OCI-LY7 (cell line): ENCODE measurements at regions not wholly inside any gene's neighbourhood (a gene's known extent, or its start where the extent isn't known, plus 50 kb on each side); places are given as distances from the start of the nearest gene placed in this dataset.

ENCODE experiments used
- BruUV-seq: library from RNA; stranded (reverse); fragments of 400-500 nt; replicated peaks from 2 replicates; lab custom pipeline; 2021; lab: Mats Ljungman, UMichigan
- CTCF ChIA-PET: fragments of 300-600 bp; sonication (Branson Sonifier 250); formaldehyde crosslinking; loops from one replicate; lab custom pipeline; 2022; ENCODE audit warnings: antibody characterized with exemption; ENCODE audit not compliant: unreplicated experiment; lab: Charles Lee
- POLR2A ChIA-PET: fragments of 300-600 bp; sonication (Branson Sonifier 250); formaldehyde crosslinking; loops from one replicate; lab custom pipeline; 2022; ENCODE audit warnings: antibody characterized with exemption; lab: Charles Lee
- DNase-seq: peaks from one replicate; pipeline ENCODE4 v3.0.0-alpha.2; 2015; ENCODE audit warnings: low spot score
- H2AFZ ChIP-seq: fragments of 200-600 bp; sonication (generic), shearing (Covaris generic); 2 replicates; pipeline ENCODE4 v1.6.1; 2014; ENCODE audit warnings: mild to moderate bottlenecking, antibody characterized with exemption, low read length, moderate library complexity
- H3K27ac ChIP-seq: fragments of 200-600 bp; sonication (generic); 2 replicates; pipeline ENCODE4 v1.5.1; 2014; ENCODE audit warnings: mixed run types, low read depth, mild to moderate bottlenecking, moderate library complexity, low read length, inconsistent platforms; ENCODE audit not compliant: poor library complexity, severe bottlenecking
- H3K36me3 ChIP-seq: fragments of 200-600 bp; sonication (generic); 2 replicates; pipeline ENCODE4 v1.6.1; 2014; ENCODE audit warnings: mild to moderate bottlenecking, antibody characterized with exemption, low read length, moderate library complexity, mixed read lengths; ENCODE audit not compliant: insufficient read depth
- H3K4me1 ChIP-seq: fragments of 200-600 bp; sonication (generic); 2 replicates; pipeline ENCODE4 v1.5.1; 2014; ENCODE audit warnings: mild to moderate bottlenecking, low read length; ENCODE audit not compliant: insufficient read depth, poor library complexity, severe bottlenecking
- H3K4me2 ChIP-seq: fragments of 200-600 bp; sonication (generic); 2 replicates; pipeline ENCODE4 v1.6.1; 2014; ENCODE audit warnings: mild to moderate bottlenecking, low read length
- H3K4me3 ChIP-seq: fragments of 200-600 bp; sonication (generic); 2 replicates; pipeline ENCODE4 v1.5.1; 2014; ENCODE audit warnings: mild to moderate bottlenecking, low read depth, low read length; ENCODE audit not compliant: poor library complexity, severe bottlenecking
- H3K79me2 ChIP-seq: fragments of 200-600 bp; sonication (generic); 2 replicates; pipeline ENCODE4 v1.6.1; 2016; ENCODE audit warnings: low read depth, mild to moderate bottlenecking, low read length, moderate library complexity, mixed read lengths; ENCODE audit not compliant: insufficient read depth
- H3K9me2 ChIP-seq: fragments of 200-600 bp; sonication (generic); 2 replicates; pipeline ENCODE4 v1.6.1; 2016; ENCODE audit warnings: mild to moderate bottlenecking, low read length, mixed read lengths; ENCODE audit not compliant: insufficient read depth
- H3K9me3 ChIP-seq: fragments of 200-600 bp; sonication (generic); 2 replicates; pipeline ENCODE4 v1.6.1; 2014; ENCODE audit warnings: mild to moderate bottlenecking, mixed run types, low read length, mixed read lengths
- H4K20me1 ChIP-seq: fragments of 200-600 bp; sonication (generic); 2 replicates; pipeline ENCODE4 v1.6.1; 2014; ENCODE audit warnings: mild to moderate bottlenecking, antibody characterized with exemption, low read length, moderate library complexity, mixed read lengths; ENCODE audit not compliant: insufficient read depth
- EZH2phosphoT487 ChIP-seq: fragments of 200-600 bp; sonication (generic); IDR thresholded peaks from 2 replicates; pipeline ENCODE4 v1.6.1; 2018; ENCODE audit warnings: low read depth, borderline replicate concordance, mild to moderate bottlenecking, mixed run types, antibody characterized with exemption, low read length, moderate library complexity, mixed read lengths
- intact Hi-C: fragments of 100-400 bp; cut with micrococcal nuclease; formaldehyde crosslinking; loops from one replicate; pipeline ENCODE4 v1.10.0; 2022; ENCODE audit not compliant: unreplicated experiment
- TF ChIP-seq, protein P1 (sequence below): fragments of 200-600 bp; sonication (generic); conservative IDR thresholded peaks from 2 replicates; pipeline ENCODE4 v1.5.1; 2014; ENCODE audit warnings: mild to moderate bottlenecking, antibody characterized with exemption, low read length, moderate library complexity, mixed read lengths

DNA sequence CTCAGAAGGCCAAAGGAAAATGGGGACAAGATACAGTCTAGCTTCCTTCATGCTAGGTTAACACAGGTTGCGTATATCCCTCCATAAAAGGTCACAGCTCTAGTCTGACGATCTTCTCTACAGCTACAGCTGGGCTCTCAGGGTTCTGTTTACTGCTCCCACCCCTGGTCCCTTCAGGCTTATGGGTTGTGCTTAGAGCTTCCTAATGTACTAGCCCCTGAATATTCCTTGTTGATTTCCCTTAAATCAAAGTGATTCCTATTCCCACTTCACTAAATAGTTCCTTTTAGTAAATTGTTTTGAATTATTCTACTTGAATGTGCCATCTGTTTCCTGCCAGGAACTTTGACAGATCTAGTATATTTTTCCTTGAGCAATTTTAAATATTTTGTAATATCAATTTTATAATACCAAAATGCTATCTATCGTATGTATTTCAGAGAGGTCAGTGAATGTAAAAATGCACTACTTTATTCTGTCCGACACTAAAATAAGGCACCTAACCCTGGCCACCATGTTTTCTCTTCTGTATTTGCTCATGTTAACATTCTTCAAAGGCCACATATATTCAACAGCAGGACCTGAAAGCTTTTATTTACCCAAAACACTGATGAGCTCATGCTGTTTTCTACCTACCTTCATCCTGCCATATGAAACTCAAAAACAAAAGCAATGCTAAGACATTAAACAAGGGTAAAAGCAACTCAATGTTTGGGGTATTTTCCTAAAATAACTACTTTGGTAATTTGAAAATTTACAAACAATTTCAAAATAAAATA is 92.8 kb upstream of the TGFBR2 start:
- H2AFZ ChIP-seq = no peak overlapping the region
- ChIA-PET POLR2A (interaction anchor here (1.4 kb wide), 1 partner anchor 8 kb away, joined by 3 read pairs; no protein-coding TSS in a partner anchor), CTCF (no interaction called here)
- no peak overlapping the region for H3K4me3 ChIP-seq
- H3K4me1 ChIP-seq = no peaks in the 10 kb centered on the region
- intact Hi-C loops = no loop called here
- H3K9me3 ChIP-seq = no peaks in the 10 kb centered on the region
- no peaks in the 10 kb centered on the region for H4K20me1 ChIP-seq
- TF ChIP-seq EZH2phosphoT487 = no peak
- TF ChIP-seq, protein P1, sequence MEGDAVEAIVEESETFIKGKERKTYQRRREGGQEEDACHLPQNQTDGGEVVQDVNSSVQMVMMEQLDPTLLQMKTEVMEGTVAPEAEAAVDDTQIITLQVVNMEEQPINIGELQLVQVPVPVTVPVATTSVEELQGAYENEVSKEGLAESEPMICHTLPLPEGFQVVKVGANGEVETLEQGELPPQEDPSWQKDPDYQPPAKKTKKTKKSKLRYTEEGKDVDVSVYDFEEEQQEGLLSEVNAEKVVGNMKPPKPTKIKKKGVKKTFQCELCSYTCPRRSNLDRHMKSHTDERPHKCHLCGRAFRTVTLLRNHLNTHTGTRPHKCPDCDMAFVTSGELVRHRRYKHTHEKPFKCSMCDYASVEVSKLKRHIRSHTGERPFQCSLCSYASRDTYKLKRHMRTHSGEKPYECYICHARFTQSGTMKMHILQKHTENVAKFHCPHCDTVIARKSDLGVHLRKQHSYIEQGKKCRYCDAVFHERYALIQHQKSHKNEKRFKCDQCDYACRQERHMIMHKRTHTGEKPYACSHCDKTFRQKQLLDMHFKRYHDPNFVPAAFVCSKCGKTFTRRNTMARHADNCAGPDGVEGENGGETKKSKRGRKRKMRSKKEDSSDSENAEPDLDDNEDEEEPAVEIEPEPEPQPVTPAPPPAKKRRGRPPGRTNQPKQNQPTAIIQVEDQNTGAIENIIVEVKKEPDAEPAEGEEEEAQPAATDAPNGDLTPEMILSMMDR = no peak
- H3K27ac ChIP-seq = no peak overlapping the region
- no peak for DNase-seq
- no peak overlapping the region for H3K4me2 ChIP-seq
- no TSS peak for BruUV-seq
- H3K36me3 ChIP-seq = no peaks in the 10 kb centered on the region
- H3K9me2 ChIP-seq = no peaks in the 10 kb centered on the region
- no peaks in the 10 kb centered on the region for H3K79me2 ChIP-seq

DNA sequence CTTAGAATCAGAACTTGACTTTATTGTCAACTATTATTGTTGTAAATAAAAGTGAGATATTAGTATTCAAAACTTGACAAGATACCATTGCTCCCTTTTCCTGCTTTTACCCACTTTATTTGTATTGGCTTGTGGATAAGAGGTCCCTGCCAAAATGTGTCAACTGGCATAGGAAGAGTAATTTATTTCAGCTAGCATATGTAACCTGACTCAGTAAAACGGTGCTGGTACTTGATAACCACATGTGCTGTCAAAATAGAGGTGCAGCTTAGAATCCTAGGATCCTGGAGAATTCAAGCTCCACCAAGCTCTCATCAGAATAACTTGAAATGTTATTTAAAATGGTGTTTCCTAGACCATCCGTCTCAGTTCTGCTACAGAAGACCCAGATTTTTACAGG is 90.2 kb upstream of the TGFBR2 start:
- CTCF ChIA-PET = no interaction called here

More for the DNA sequence above, 90.2 kb upstream of the TGFBR2 start:
- Histone ChIP-seq H3K36me3 (no peaks in the 10 kb centered on the region), H3K79me2 (no peaks in the 10 kb centered on the region), H3K4me1 (no peaks in the 10 kb centered on the region), H4K20me1 (no peaks in the 10 kb centered on the region), H3K9me3 (no peaks in the 10 kb centered on the region), H3K4me2 (no peak overlapping the region), H3K27ac (no peak overlapping the region), H2AFZ (no peak overlapping the region), H3K9me2 (no peaks in the 10 kb centered on the region), H3K4me3 (no peak overlapping the region)
- DNase-seq = no peak
- BruUV-seq = no TSS peak
- TF ChIP-seq, protein P1 = no peak
- TF ChIP-seq EZH2phosphoT487 = no peak
- intact Hi-C loops = no loop called here
- POLR2A ChIA-PET = interaction anchor here (0.6 kb wide), 1 partner anchor 96 kb away, joined by 3 read pairs; no protein-coding TSS in a partner anchor
